Activated B cell treated with CpG ODN at 0.5 μM for 24 hours (primary cell): ENCODE measurements at regions not wholly inside any gene's neighbourhood (a gene's known extent, or its start where the extent isn't known, plus 50 kb on each side); places are given as distances from the start of the nearest gene placed in this dataset.

ENCODE experiments used
- ATAC-seq: fragments of 200-7000 bp; cut with Tn5 transposase; one replicate; pipeline ENCODE4 v1.10.0; 2021; ENCODE audit warnings: low read depth, mild to moderate bottlenecking, moderate library complexity
- CTCF ChIA-PET: fragments of 350-600 bp; sonication (Branson Sonifier 250); formaldehyde crosslinking; loops from one replicate; lab custom pipeline; 2021; ENCODE audit warnings: antibody characterized with exemption; lab: Charles Lee
- POLR2A ChIA-PET: fragments of 350-600 bp; sonication (Branson Sonifier 250); formaldehyde crosslinking; loops from one replicate; lab custom pipeline; 2021; ENCODE audit warnings: antibody characterized with exemption; lab: Charles Lee
- DNase-seq: peaks from one replicate; pipeline ENCODE4 v3.0.0; 2022
- H3K27ac Mint-ChIP-seq: one replicate; pipeline ENCODE4 v1.8.0; 2020; ENCODE audit warnings: mixed read lengths
- H3K27me3 Mint-ChIP-seq: one replicate; pipeline ENCODE4 v1.8.0; 2021; ENCODE audit warnings: mixed read lengths
- H3K36me3 Mint-ChIP-seq: one replicate; pipeline ENCODE4 v1.8.0; 2021; ENCODE audit warnings: low read depth, mixed read lengths
- H3K4me1 Mint-ChIP-seq: one replicate; pipeline ENCODE4 v1.8.0; 2021; ENCODE audit warnings: mixed read lengths
- H3K4me3 Mint-ChIP-seq: one replicate; pipeline ENCODE4 v1.8.0; 2020; ENCODE audit warnings: mild to moderate bottlenecking, mixed read lengths
- H3K9me3 Mint-ChIP-seq: one replicate; pipeline ENCODE4 v1.8.0; 2020; ENCODE audit warnings: mixed read lengths
- CTCF ChIP-seq: fragments of 200-600 bp; IDR thresholded peaks from one replicate; pipeline ENCODE4 v1.8.0; 2022; ENCODE audit warnings: antibody characterized with exemption, mild to moderate bottlenecking
- intact Hi-C: fragments of 100-400 bp; cut with micrococcal nuclease; formaldehyde crosslinking; loops from one replicate; pipeline ENCODE4 v1.15.1; 2024

- Mint-ChIP-seq H3K9me3 (no peaks in the 10 kb centered on the region), H3K4me3 (no peak overlapping the region), H3K27me3 (no peaks in the 10 kb centered on the region), H3K4me1 (no peaks in the 10 kb centered on the region), H3K27ac (no peak overlapping the region), H3K36me3 (no peaks in the 10 kb centered on the region)
- no peak for TF ChIP-seq CTCF
- DNase-seq (no peak), ATAC-seq (no peak)
- ChIA-PET POLR2A (no interaction called here), CTCF (no interaction called here)
- intact Hi-C loops: loop anchor here (5.0 kb wide), 1 partner anchor 198 kb away; the partner anchor contains the start of gene BAMBI
Measured at GRCh38 chr10:28875549-28876081, 198.3 kb downstream of the BAMBI start.

- no peak for DNase-seq
- ChIA-PET POLR2A (no interaction called here), CTCF (no interaction called here)
- ATAC-seq: no peak
- Mint-ChIP-seq H3K36me3 (no peaks in the 10 kb centered on the region), H3K4me1 (no peaks in the 10 kb centered on the region), H3K9me3 (no peaks in the 10 kb centered on the region), H3K4me3 (no peak overlapping the region), H3K27me3 (no peaks in the 10 kb centered on the region), H3K27ac (no peak overlapping the region)
- intact Hi-C loops: loop anchor here (5.0 kb wide), 1 partner anchor 201 kb away; the partner anchor contains the start of gene BAMBI
- no peak for TF ChIP-seq CTCF
Measured at GRCh38 chr10:28878236-28878970, 201.1 kb downstream of the BAMBI start.

GRCh38 chr10:28879246-28879645 is 201.9 kb downstream of the BAMBI start:
- TF ChIP-seq CTCF: no peak
- no peak overlapping the region for H3K27ac Mint-ChIP-seq
- intact Hi-C loops: loop anchor here (5.0 kb wide), 1 partner anchor 202 kb away; the partner anchor contains the start of gene BAMBI
- no peaks in the 10 kb centered on the region for H3K4me1 Mint-ChIP-seq
- no peak overlapping the region for H3K4me3 Mint-ChIP-seq
- no peaks in the 10 kb centered on the region for H3K36me3 Mint-ChIP-seq
- DNase-seq (no peak), ATAC-seq (no peak)
- ChIA-PET CTCF (no interaction called here), POLR2A (no interaction called here)
- H3K9me3 Mint-ChIP-seq: no peaks in the 10 kb centered on the region
- H3K27me3 Mint-ChIP-seq: no peaks in the 10 kb centered on the region

- Mint-ChIP-seq H3K4me1 (no peaks in the 10 kb centered on the region), H3K36me3 (no peaks in the 10 kb centered on the region), H3K27me3 (no peaks in the 10 kb centered on the region), H3K4me3 (no peak overlapping the region), H3K27ac (no peak overlapping the region), H3K9me3 (no peaks in the 10 kb centered on the region)
- intact Hi-C loops: loop anchor here (5.0 kb wide), 1 partner anchor 203 kb away; the partner anchor contains the start of gene BAMBI
- ATAC-seq: no peak
- ChIA-PET CTCF (no interaction called here), POLR2A (no interaction called here)
- TF ChIP-seq CTCF: no peak
- DNase-seq: no peak
Measured at GRCh38 chr10:28879875-28880682, 202.8 kb downstream of the BAMBI start.

- H3K4me1 Mint-ChIP-seq: no peaks in the 10 kb centered on the region
Measured at GRCh38 chr10:28880683-28880950, 203.3 kb downstream of the BAMBI start.

More at GRCh38 chr10:28880683-28880950, 203.3 kb downstream of the BAMBI start:
- H3K9me3 Mint-ChIP-seq: no peaks in the 10 kb centered on the region
- POLR2A ChIA-PET: no interaction called here
- H3K36me3 Mint-ChIP-seq: no peaks in the 10 kb centered on the region
- CTCF ChIA-PET: no interaction called here
- TF ChIP-seq CTCF: no peak
- no peak for ATAC-seq
- no peak for DNase-seq
- H3K27me3 Mint-ChIP-seq: no peaks in the 10 kb centered on the region
- H3K27ac Mint-ChIP-seq: no peak overlapping the region
- H3K4me3 Mint-ChIP-seq: no peak overlapping the region
- intact Hi-C loops: no loop called here
